Astrocyte (in vitro differentiated cells and primary cell): ENCODE measurements at regions not wholly inside any gene's neighbourhood (a gene's known extent, or its start where the extent isn't known, plus 50 kb on each side); places are given as distances from the start of the nearest gene placed in this dataset.

Source experiments
- CTCF ChIP-seq: IDR thresholded peaks from 2 replicates; pipeline ENCODE4 v1.5.1; 2011; ENCODE audit warnings: low read depth, mild to moderate bottlenecking, inconsistent platforms, low read length, moderate library complexity; ENCODE audit not compliant: insufficient read depth
- EZH2 ChIP-seq: IDR thresholded peaks from 2 replicates; pipeline ENCODE4 v1.6.1; 2012; ENCODE audit warnings: mild to moderate bottlenecking, low read length, inconsistent platforms; ENCODE audit not compliant: insufficient read depth

DNA sequence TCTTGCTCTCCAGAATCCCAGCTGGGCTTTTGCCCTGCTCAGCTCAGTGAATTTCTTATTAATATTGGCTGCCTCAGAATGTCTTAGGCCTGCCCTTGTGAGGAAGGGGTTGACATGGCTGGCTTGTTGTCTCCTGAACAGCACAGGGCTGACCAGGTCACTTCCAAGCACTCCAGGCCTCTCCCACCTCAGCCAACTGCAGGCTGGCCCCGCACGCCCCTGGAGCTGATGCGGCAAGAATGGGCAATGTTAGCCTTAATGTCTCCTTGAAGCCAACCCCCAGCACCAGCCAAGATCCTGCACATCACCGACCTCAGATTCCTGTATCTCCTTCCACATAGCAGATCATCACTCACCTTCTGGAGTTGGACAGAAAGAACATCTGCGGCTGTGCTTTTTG, 598.6 kb downstream of the AJAP1 start:
- TF ChIP-seq CTCF: no peak
- TF ChIP-seq EZH2: no peak
